Activated naive CD8-positive, alpha-beta T cell treated with anti-CD3 and anti-CD28 coated beads, Interleukin-2, amount 10 ng/mL, durations not matched to agents 7 days and 5 days (primary cell): ENCODE measurements at regions not wholly inside any gene's neighbourhood (a gene's known extent, or its start where the extent isn't known, plus 50 kb on each side); places are given as distances from the start of the nearest gene placed in this dataset.

Experiments
- ATAC-seq: fragments of 150-1000 bp; cut with Tn5 transposase; one replicate; pipeline ENCODE4 v1.10.0; 2021; ENCODE audit warnings: low read depth, moderate library complexity
- POLR2A ChIA-PET: fragments of 350-600 bp; sonication (Branson Sonifier 250); formaldehyde crosslinking; loops from one replicate; lab custom pipeline; 2021; ENCODE audit warnings: antibody characterized with exemption; lab: Charles Lee
- DNase-seq: peaks from one replicate; pipeline ENCODE4 v3.0.0; 2021
- H3K27ac Mint-ChIP-seq: one replicate; pipeline ENCODE4 v1.8.0; 2022; ENCODE audit warnings: mild to moderate bottlenecking, mixed read lengths
- H3K27me3 Mint-ChIP-seq: one replicate; pipeline ENCODE4 v1.8.0; 2022; ENCODE audit warnings: mild to moderate bottlenecking, moderate library complexity, mixed read lengths
- H3K36me3 Mint-ChIP-seq: one replicate; pipeline ENCODE4 v1.8.0; 2021; ENCODE audit warnings: mild to moderate bottlenecking, mixed read lengths
- H3K4me1 Mint-ChIP-seq: one replicate; pipeline ENCODE4 v1.8.0; 2021; ENCODE audit warnings: mixed read lengths
- H3K4me3 Mint-ChIP-seq: one replicate; pipeline ENCODE4 v1.8.0; 2022; ENCODE audit warnings: mild to moderate bottlenecking, moderate library complexity, mixed read lengths
- H3K9me3 Mint-ChIP-seq: one replicate; pipeline ENCODE4 v1.8.0; 2021; ENCODE audit warnings: mixed read lengths

DNA sequence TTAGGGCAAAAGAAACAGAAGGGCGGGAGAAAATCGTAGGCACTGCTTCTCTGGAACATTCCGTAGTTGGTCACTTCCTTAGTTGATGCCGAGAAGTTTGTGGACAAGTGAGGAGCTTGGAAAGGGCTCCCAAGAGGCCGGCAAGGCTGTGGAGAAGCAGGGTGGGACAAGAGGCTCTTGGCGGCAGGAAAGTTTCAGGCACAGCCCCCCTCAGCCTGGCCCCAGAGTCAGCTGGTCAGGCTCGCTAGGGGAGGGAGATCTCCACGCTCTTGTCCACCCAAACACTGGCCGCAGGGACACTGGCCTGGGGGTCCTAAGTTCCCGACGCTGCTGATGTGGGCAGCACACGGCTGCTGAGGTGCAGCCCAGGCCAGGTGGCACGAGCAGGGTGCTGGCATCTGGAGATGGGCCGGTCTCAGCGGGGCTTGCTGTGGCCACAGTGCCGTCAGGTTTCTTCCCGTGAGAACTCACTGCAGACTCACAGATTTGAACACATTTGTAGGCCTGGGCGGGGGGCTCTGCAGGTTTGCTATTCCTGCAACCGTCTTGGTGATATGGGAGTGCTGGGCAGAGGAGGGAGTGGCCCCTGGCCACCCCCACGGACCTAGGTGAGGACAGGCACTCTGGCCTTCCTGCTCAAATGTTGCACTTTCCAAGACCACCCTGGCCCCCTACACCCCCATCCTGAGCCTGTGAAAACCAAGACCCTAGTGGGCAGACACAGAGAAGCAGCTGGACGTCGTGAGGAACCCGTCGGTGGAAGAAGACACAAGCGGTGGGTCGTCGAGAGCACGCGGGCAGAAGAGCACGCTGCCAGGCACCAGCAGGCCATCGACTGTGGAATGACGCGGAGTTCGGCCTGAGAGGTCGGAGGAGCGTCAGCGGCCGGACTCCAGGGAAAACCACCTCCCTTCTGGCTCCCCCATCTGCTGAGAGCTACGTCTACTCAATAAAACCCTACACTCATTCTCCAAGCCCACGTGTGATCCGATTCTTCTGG, 160.1 kb downstream of the ERMARD start:
- no peak for ATAC-seq

DNA sequence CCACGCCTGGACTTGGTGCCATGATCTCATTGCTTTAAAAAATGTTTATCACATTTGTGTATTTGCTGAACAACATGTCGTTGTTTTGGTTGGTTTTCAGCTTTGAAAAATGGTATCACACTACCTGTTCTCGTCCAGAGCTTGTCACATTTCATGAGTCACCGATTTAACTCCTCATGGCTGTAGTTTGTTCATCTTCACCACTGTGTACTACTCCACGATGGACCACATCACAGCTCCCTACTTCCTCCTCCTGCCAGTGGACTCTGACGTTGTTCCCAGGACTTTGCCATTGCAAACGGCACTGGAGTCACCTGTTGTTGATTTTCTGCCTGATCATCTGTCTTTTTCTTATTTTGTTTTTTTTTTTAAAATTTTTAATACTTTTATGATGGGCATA, 157.7 kb downstream of the ERMARD start:
- Mint-ChIP-seq H3K4me3 (no peak overlapping the region), H3K27me3 (peaks cover 7% of the 10 kb centered on the region), H3K27ac (peak overlapping the region; percentile 16), H3K9me3 (no peaks in the 10 kb centered on the region), H3K4me1 (peaks cover 4% of the 10 kb centered on the region), H3K36me3 (no peaks in the 10 kb centered on the region)
- POLR2A ChIA-PET: no interaction called here
- no peak for ATAC-seq
- no peak for DNase-seq

More for the DNA sequence above, 160.1 kb downstream of the ERMARD start:
- no peaks in the 10 kb centered on the region for H3K9me3 Mint-ChIP-seq
- no peak overlapping the region for H3K27ac Mint-ChIP-seq
- peaks cover 15% of the 10 kb centered on the region for H3K27me3 Mint-ChIP-seq
- DNase-seq: no peak
- H3K36me3 Mint-ChIP-seq: no peaks in the 10 kb centered on the region
- H3K4me3 Mint-ChIP-seq: no peak overlapping the region
- POLR2A ChIA-PET: no interaction called here
- H3K4me1 Mint-ChIP-seq: peaks cover 4% of the 10 kb centered on the region

DNA sequence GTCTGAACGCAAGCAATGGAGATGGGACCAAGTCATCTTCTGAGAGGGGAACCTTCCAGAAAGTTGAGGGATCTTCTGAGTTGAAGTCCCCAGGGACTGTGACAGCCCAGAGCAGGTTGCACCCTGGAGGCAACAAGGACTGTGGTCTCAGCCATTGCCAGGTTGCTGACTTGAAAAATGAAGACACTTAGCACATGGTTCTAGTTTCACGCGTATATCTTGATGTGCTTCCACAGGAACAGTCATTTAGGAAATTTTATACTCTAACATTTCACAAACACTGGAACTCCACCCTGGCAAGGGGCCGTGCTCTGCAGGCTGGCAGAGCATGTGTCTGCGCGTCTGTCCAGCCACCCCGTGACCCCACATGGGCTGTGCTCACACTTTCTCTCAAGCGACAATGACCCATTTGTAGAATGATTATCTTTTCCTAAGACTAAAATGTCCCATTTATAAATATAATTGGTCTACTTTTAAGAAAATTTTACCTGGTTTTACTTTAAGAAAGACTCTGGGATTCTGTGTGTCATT, 157.0 kb downstream of the ERMARD start:
- no peak overlapping the region for H3K4me3 Mint-ChIP-seq
- H3K36me3 Mint-ChIP-seq: no peaks in the 10 kb centered on the region
- POLR2A ChIA-PET: no interaction called here
- H3K27me3 Mint-ChIP-seq: peaks cover 2% of the 10 kb centered on the region
- no peak overlapping the region for H3K27ac Mint-ChIP-seq
- H3K9me3 Mint-ChIP-seq: no peaks in the 10 kb centered on the region
- ATAC-seq (no peak), DNase-seq (no peak)
- H3K4me1 Mint-ChIP-seq: peaks cover 2% of the 10 kb centered on the region

DNA sequence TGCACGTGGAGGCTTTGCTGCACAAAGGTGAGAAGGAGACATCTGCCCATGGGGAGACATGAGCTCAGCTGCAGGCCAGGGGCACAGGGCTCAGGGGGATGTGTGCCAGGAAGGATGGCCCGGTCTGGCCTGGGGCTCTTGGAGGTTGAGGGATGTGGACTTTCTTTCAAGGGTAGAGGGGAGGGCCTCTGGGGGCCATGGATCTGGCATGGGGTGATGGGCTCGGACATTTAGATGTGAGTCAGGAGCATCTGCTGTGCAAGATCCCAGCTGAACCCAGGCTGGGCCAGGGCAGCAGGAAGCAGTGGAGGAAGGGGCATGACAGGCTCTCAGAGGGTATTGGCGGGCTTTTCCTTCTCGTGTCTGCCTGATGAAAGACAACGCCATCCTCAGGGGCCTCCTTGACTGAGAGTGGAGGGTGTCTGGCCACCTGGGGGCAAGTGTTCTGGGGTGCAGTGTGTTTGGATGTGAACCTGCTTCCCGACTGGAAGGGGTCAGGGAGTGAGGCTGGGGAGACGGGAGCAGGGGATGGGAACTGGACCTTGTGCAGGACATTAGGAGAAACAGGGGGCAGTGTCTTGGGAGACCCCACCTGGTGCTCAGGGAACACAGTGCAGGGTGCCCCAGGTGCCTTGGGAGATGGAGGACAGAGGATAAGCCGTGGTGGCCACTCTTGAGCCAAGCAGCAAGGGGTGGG, 156.1 kb downstream of the ERMARD start:
- POLR2A ChIA-PET: no interaction called here
- no peak for DNase-seq
- Mint-ChIP-seq H3K27me3 (peaks cover 2% of the 10 kb centered on the region), H3K27ac (no peak overlapping the region), H3K36me3 (no peaks in the 10 kb centered on the region), H3K9me3 (no peaks in the 10 kb centered on the region), H3K4me3 (no peak overlapping the region), H3K4me1 (no peaks in the 10 kb centered on the region)
- ATAC-seq: no peak

DNA sequence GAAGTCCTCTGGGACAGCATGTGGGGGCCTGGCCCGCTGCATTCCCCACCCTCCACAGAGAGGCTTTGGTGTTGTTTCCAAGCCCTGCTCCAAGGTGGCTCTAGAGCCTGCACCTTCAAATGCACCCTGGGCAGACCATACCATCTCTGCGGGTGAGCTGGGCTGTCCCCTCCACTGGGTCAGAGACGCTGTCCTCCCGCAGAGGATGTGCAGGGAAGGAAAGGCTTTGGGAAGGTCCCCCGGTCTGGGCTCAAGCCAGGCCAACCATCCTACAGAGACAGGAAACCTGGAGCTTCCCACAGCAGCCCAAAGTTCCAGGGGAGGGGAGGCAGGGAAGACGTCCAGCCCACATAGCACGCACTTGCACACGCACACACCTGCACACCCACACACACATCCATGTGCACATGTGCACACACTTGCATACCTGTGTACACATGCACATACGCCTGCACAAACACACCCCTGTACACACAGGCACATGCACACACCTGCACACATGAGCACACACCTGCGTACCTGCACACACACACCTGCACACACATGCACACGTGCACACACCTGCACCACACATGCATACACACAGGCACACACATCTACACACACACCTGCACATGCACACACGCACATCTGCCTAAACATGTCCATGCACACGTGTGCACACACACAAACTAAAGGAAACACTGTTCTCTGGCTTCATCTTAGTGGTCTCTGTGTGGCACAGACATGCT, 155.4 kb downstream of the ERMARD start:
- H3K27ac Mint-ChIP-seq: no peak overlapping the region
- no peaks in the 10 kb centered on the region for H3K4me1 Mint-ChIP-seq
- H3K9me3 Mint-ChIP-seq: peaks cover 2% of the 10 kb centered on the region
- no peak overlapping the region for H3K4me3 Mint-ChIP-seq
- POLR2A ChIA-PET: no interaction called here
- H3K27me3 Mint-ChIP-seq: peaks cover 2% of the 10 kb centered on the region
- H3K36me3 Mint-ChIP-seq: no peaks in the 10 kb centered on the region
- ATAC-seq (no peak), DNase-seq (no peak)

DNA sequence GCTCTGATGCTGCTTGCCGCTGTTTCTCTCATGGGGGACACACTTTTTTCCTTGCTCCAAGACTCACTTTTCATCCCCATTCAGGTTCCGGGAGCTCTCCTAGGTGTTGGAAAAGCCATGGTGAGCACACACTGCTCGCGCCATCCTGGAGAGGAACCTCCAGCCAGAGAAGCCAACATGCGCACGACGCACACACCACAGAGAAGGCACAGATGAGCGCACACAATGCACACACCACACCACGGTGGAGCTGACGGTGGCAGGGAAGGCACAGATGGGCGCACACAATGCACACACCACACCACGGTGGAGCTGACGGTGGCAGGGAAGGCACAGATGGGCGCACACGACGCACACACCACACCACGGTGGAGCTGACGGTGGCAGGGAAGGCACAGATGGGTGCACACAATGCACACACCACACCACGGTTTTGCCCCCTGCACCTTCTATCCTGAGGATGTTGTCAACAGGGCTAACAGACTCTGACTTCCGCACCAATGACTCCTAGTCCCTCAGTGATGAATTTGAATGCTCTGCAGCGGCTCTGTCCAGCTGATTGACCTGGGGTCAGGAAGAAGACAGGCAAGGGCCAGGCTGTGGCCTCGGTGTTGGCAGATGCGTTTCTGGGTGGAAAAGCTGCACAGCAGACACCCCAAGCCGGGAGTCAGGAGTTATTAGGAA, 154.7 kb downstream of the ERMARD start:
- ATAC-seq (no peak), DNase-seq (no peak)
- H3K4me1 Mint-ChIP-seq: no peaks in the 10 kb centered on the region
- peaks cover 2% of the 10 kb centered on the region for H3K9me3 Mint-ChIP-seq
- H3K27me3 Mint-ChIP-seq: no peaks in the 10 kb centered on the region
- POLR2A ChIA-PET: no interaction called here
- H3K27ac Mint-ChIP-seq: no peak overlapping the region
- no peaks in the 10 kb centered on the region for H3K36me3 Mint-ChIP-seq
- no peak overlapping the region for H3K4me3 Mint-ChIP-seq

DNA sequence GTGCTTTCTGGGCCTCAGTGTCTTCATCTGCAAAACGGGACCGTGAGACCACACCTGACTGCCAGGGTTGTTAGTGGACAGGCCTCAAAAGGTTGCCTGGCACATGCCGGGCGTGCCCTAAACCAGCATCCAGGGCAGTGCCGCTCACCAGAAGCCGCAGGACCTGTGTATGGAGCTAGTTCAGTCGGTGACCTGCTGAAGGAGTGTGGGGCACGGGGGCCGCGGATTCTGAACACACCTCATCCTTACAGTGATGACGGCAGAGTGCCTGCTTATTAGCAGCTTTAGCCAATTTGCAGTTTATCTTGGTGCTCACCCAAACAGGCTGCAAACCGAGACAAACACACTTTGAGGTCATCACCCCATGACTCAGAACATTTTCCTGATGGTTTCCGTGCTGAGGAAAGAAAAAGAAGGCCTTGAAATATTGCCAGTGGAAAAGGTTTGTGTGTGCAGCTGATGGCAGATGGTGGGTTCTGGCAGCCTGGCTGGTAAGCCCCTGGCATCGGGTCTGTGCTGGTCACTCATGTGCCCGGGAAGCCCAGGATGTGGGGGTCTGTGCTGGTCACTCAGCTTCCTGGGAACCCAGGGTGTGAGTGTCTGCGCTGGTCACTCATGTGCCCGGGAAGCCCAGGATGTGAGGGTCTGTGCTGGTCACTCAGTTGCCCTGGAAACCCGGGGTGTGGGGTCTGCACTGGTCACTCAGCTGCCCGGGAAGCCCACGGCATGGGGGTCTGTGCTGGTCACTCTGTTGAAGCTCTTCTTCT, 153.8 kb downstream of the ERMARD start:
- ATAC-seq: no peak
- POLR2A ChIA-PET: no interaction called here
- H3K4me1 Mint-ChIP-seq: no peaks in the 10 kb centered on the region
- DNase-seq: no peak
- H3K36me3 Mint-ChIP-seq: no peaks in the 10 kb centered on the region
- no peak overlapping the region for H3K4me3 Mint-ChIP-seq
- no peak overlapping the region for H3K27ac Mint-ChIP-seq
- no peaks in the 10 kb centered on the region for H3K27me3 Mint-ChIP-seq
- H3K9me3 Mint-ChIP-seq: peaks cover 2% of the 10 kb centered on the region

DNA sequence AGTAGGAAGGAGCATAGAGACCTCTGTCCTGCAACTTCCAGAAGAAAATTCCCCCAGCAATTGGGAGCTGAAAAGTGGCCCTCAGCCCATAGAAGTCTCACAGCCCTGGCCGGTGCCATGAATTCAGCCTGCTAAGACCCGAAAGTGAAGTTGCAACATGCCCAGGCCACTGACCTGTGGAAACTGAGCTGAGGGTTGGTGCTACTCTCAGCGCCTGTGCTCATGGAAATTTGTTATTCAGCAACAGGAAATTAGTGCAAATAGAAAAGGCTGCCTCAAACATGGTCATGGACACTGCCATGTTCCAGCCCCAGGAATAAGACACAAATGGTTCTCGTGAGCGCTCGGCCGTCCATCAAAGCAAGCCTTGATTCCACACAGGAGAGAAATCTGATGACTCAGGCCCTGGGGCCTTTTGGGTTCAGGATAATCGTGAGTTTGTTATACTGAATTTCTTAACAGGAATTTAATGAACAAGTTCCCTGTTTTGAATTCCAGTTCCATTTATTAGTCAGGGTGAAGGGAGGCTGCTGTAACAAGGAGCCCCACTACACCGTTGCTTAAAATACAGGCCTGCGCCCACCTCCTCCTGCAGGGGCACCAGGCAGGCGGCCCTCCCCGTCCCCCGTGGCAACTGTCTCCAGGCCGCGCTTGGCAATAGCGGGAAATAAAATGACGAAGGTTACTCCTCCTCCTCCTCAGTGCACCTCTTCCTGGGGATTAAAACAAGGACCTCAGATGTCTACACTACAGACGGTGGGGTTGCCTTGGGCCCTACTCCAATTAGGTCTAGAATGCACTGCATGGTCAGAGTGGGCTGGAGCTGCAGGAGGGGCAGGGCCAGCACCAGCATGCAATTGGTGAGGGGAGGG, 152.9 kb downstream of the ERMARD start:
- ATAC-seq (no peak), DNase-seq (no peak)
- Mint-ChIP-seq H3K9me3 (peaks cover 4% of the 10 kb centered on the region), H3K36me3 (no peaks in the 10 kb centered on the region), H3K27ac (no peak overlapping the region), H3K4me3 (no peak overlapping the region), H3K27me3 (no peaks in the 10 kb centered on the region), H3K4me1 (no peaks in the 10 kb centered on the region)
- POLR2A ChIA-PET: no interaction called here

DNA sequence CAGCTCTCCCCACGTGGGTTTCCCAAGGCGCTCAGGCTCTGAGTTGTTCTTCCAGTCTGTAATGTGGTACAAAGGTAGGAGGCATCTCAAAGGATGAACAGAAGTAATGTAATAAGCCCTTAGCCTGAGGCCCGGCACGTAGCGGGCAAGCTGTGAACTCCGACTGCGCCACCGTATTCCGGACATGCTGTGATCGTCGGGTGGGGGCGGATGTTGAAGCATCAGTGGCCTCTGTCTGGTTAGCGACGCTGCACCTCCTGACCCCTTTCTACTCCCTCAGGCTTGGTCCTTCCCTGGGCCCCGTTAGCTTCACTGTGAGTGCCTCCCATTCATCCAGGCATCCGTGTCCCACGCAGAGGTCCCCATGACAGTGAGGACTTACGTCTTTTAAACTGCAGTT, 151.7 kb downstream of the ERMARD start:
- Mint-ChIP-seq H3K36me3 (no peaks in the 10 kb centered on the region), H3K27me3 (no peaks in the 10 kb centered on the region), H3K4me3 (no peak overlapping the region), H3K27ac (no peak overlapping the region), H3K9me3 (peaks cover 9% of the 10 kb centered on the region), H3K4me1 (no peaks in the 10 kb centered on the region)
- ATAC-seq: no peak
- POLR2A ChIA-PET: no interaction called here
- DNase-seq: no peak

DNA sequence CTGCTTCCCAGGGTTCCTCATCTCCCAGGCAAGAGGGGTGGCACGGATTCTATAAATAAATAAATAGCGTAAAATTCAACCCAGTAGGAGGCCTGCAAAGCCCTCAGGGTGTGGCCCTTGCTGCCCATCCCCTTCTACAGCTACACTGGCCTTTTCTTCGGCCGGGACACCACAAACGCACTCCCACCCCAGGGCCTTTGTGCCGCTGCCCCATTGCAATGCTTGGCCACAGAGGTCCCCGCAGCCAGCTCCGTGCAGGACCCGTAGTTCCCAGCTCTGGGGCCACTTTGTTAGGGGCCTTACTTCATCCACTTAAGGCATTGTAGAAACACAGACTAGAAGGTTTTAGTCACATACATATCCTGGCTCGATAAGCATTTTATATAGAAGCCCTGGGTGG, 151.2 kb downstream of the ERMARD start:
- Mint-ChIP-seq H3K4me1 (no peaks in the 10 kb centered on the region), H3K27me3 (no peaks in the 10 kb centered on the region), H3K27ac (no peak overlapping the region), H3K36me3 (no peaks in the 10 kb centered on the region), H3K4me3 (no peak overlapping the region), H3K9me3 (peaks cover 9% of the 10 kb centered on the region)
- DNase-seq: no peak
- POLR2A ChIA-PET: no interaction called here
- no peak for ATAC-seq

DNA sequence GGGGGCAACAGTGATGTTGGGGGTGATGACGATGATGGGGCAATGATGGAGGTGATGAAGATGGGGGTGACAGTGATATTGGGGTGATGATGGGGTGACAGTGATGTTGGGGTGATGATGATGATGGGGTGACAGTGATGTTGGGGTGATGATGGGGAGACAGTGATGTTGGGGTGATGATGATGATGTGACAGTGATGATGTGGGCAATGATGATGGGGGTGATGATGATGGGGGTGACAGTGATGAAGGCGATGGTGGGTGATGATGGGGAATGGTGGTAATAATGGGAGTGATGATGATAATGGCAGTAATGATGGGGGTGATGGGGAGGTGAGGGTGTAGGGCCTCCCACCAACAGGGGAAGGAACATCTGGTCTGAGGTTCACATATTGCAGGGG, 150.6 kb downstream of the ERMARD start:
- POLR2A ChIA-PET: no interaction called here
- Mint-ChIP-seq H3K4me3 (no peak overlapping the region), H3K4me1 (no peaks in the 10 kb centered on the region), H3K27ac (no peak overlapping the region), H3K36me3 (no peaks in the 10 kb centered on the region), H3K27me3 (no peaks in the 10 kb centered on the region), H3K9me3 (peaks cover 9% of the 10 kb centered on the region)
- ATAC-seq (no peak), DNase-seq (no peak)
